Putamen (tissue), 1 donor: ENCODE measurements at regions not wholly inside any gene's neighbourhood (a gene's known extent, or its start where the extent isn't known, plus 50 kb on each side); places are given as distances from the start of the nearest gene placed in this dataset.
A peak's percentile ranks its signal among the peaks of the same experiment; 100 is the strongest.
"Not testable (repeated sequence)": the region's sequence is repeated elsewhere in the genome, so short reads cannot be mapped to it uniquely, and the experiment has no call there.

Source experiments
- DNase-seq: peaks from one replicate; pipeline ENCODE4 v3.0.0-alpha.2; 2016; ENCODE audit warnings: low spot score

- not testable (repeated sequence) for DNase-seq
Observed at GRCh38 chr5:37909610-37910266, 69.9 kb upstream of the GDNF start.

GRCh38 chr5:37906416-37906815 lies 66.6 kb upstream of the GDNF start:
- no peak for DNase-seq

GRCh38 chr5:37905230-37905629 lies 65.4 kb upstream of the GDNF start:
- DNase-seq = no peak

DNA sequence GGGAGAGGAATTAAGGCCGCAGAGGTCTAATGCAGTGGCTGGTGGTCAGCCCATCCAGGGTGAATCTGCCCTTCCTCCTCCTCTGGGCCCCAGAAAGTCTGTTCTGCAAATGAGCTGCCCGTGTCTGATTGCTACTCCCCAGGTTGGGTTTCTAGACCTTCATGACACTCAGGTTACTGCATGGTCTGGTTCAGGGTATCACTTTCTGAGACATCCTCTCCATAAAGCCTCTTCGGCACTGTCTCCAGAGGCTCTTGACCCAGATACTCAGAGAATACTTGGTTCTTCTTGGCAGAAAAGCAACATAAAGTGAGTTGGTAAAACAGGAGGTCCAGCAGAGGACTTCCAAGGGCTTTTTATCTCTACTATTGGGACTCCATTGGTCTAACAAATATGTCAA lies 62.5 kb upstream of the GDNF start:
- no peak for DNase-seq

DNA sequence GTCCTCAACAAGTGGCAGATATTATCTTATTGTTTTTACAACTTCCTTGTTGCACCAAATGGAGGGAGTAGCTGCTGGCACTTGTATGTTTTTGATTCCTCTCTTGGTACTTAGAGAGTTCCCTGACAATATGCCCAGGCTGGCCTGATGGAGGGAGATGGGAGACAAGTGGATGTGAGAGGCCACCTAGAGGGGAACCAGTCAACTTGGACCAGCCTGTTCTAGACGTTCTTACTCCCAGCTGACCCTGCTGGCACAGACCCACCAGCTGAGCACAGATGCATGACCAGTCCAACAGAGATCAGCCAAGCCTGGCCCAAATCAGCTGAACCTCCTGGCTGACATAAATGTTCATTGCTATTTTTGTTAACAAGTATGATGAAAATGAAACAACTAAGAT lies 60.9 kb upstream of the GDNF start:
- DNase-seq = peak; percentile 14

GRCh38 chr5:37899037-37899436 lies 59.2 kb upstream of the GDNF start:
- DNase-seq = no peak

DNA sequence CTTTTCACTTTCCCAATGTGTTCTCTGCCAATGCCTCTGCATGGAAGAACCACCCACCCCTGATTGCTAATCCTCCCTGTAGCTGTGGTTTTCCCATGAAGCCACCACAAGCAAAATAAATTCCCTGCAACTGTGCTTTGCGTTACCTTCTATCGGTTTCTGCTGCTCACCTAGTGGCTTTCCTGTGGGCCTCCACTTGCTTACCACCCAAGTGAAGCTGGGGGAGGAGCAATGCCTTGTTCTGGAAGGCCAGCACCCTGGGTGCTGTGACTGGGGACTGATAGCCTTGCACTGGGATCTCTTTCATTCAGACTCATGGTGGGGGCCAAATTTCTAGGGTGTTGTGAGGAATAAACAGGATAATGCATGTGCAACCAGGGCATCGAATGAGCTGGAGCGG lies 56.3 kb upstream of the GDNF start:
- DNase-seq = no peak

DNA sequence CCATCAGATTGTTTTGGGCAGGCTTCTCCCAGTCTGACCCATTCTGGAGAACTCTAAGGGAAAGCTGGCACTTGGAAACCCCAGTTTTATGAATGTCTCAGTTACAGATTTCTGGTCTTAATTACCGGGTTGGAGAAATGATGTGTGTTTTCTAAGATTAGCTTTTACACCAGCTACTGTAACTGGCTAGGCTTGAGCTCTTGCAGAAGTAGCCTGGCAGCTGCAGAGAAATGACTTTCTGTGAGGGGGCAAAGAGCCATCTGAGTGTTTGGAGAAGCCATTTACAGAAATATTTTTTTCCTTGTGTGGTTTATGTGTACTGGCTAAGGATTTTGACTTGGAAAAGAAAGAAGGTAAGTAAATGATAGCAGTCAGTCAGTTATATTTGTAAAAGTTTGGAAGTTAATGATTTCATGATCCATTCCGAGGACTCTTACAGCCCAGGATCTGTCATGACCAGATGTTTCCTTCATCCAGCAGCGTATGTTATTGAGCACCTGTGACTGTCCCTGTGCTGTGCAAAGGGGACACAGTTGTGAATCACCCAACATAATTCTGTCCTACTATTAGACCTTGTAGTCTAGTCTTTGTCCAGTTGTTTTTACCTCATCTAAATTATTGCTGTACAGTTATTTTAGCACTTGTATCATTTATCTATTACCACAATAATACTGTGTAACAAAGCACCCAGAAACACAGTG lies 53.7 kb upstream of the GDNF start:
- DNase-seq = no peak

- DNase-seq = no peak
Observed at GRCh38 chr5:37892586-37892985, 52.7 kb upstream of the GDNF start.

DNA sequence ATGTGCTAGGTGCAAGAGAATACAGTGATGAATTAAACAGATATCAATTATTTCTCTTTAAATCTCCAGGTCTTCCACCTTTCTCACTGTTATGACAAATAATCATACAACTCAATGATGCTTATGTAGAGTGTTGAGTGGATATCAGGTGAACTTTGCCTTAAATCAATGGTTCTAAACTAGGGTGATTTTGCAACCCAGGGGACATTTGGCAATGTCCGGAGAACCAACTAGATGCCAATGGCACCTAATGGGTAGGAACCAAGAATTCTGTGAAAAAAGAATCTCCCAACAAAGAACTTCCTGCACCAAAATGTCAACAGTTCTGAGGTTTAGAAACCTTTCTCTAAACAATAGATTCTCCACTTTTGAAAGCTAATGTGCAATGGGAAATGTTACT lies 52.0 kb upstream of the GDNF start:
- no peak for DNase-seq

- no peak for DNase-seq
Observed at GRCh38 chr5:37889612-37890317, 49.9 kb upstream of the GDNF start.
